HepG2 (cell line): ENCODE measurements at regions not wholly inside any gene's neighbourhood (a gene's known extent, or its start where the extent isn't known, plus 50 kb on each side); places are given as distances from the start of the nearest gene placed in this dataset.

ENCODE experiments used
- BORCS8-MEF2B ChIP-seq: sonication (generic); formaldehyde crosslinking; IDR thresholded peaks from 2 replicates; pipeline ENCODE4 v1.8.0; 2022; ENCODE audit warnings: mild to moderate bottlenecking, missing genetic modification reagents
- CEBPZ ChIP-seq: IDR thresholded peaks from 2 replicates; pipeline ENCODE4 v1.6.1; 2012; ENCODE audit warnings: low read length, improper control_type of control experiment
- GABPB1 ChIP-seq: IDR thresholded peaks from 2 replicates; pipeline ENCODE4 v1.6.1; 2016; ENCODE audit warnings: mild to moderate bottlenecking, missing genetic modification reagents, moderate library complexity, missing compliant biosample characterization
- HNRNPL ChIP-seq: fragments of 200-400 bp; formaldehyde crosslinking; IDR thresholded peaks from 2 replicates; pipeline ENCODE4 v1.6.1; 2017; ENCODE audit warnings: mild to moderate bottlenecking, low read depth, low read length
- KAT7 ChIP-seq: IDR thresholded peaks from 2 replicates; pipeline ENCODE4 v1.6.1; 2018; ENCODE audit warnings: borderline replicate concordance, missing compliant biosample characterization
- YEATS2 ChIP-seq: sonication (generic); formaldehyde crosslinking; IDR thresholded peaks from 2 replicates; pipeline ENCODE4 v1.4.0; 2020; ENCODE audit warnings: missing genetic modification reagents, borderline replicate concordance
- YEATS4 ChIP-seq: sonication (generic); formaldehyde crosslinking; IDR thresholded peaks from 2 replicates; pipeline ENCODE4 v1.4.0; 2020; ENCODE audit warnings: missing genetic modification reagents, borderline replicate concordance
- ZBTB21 ChIP-seq: sonication (generic); formaldehyde crosslinking; IDR thresholded peaks from 2 replicates; pipeline ENCODE4 v1.4.0; 2020; ENCODE audit warnings: missing genetic modification reagents
- ZNF460 ChIP-seq: sonication (generic); formaldehyde crosslinking; IDR thresholded peaks from 2 replicates; pipeline ENCODE4 v1.5.1; 2020; ENCODE audit warnings: missing genetic modification reagents, mild to moderate bottlenecking, borderline replicate concordance
- ZNF749 ChIP-seq: sonication (generic); formaldehyde crosslinking; IDR thresholded peaks from 2 replicates; pipeline ENCODE4 v1.8.0; 2022; ENCODE audit warnings: mild to moderate bottlenecking, missing genetic modification reagents, moderate library complexity, borderline replicate concordance
- ZNF782 ChIP-seq: sonication (generic); formaldehyde crosslinking; IDR thresholded peaks from 2 replicates; pipeline ENCODE4 v1.4.0; 2020; ENCODE audit warnings: missing genetic modification reagents, mild to moderate bottlenecking, borderline replicate concordance
- ZSCAN22 ChIP-seq: sonication (generic); formaldehyde crosslinking; IDR thresholded peaks from 2 replicates; pipeline ENCODE4 v1.4.0; 2020; ENCODE audit warnings: mild to moderate bottlenecking, missing genetic modification reagents
- TF ChIP-seq, protein P1 (sequence below): sonication (generic); formaldehyde crosslinking; IDR thresholded peaks from 2 replicates; pipeline ENCODE4 v1.4.0; 2020; ENCODE audit warnings: missing genetic modification reagents
- TF ChIP-seq, protein P2 (sequence below): sonication (generic); formaldehyde crosslinking; IDR thresholded peaks from 2 replicates; pipeline ENCODE4 v1.8.1; 2023; ENCODE audit warnings: mild to moderate bottlenecking, inconsistent platforms, moderate library complexity, missing genetic modification reagents, borderline replicate concordance
- TF ChIP-seq, protein P3 (sequence below): sonication (generic); formaldehyde crosslinking; IDR thresholded peaks from 2 replicates; pipeline ENCODE4 v1.5.0; 2020; ENCODE audit warnings: missing genetic modification reagents
- TF ChIP-seq, protein P4 (sequence below): IDR thresholded peaks from 2 replicates; pipeline ENCODE4 v1.4.0; 2020; ENCODE audit warnings: mild to moderate bottlenecking, missing genetic modification reagents

DNA sequence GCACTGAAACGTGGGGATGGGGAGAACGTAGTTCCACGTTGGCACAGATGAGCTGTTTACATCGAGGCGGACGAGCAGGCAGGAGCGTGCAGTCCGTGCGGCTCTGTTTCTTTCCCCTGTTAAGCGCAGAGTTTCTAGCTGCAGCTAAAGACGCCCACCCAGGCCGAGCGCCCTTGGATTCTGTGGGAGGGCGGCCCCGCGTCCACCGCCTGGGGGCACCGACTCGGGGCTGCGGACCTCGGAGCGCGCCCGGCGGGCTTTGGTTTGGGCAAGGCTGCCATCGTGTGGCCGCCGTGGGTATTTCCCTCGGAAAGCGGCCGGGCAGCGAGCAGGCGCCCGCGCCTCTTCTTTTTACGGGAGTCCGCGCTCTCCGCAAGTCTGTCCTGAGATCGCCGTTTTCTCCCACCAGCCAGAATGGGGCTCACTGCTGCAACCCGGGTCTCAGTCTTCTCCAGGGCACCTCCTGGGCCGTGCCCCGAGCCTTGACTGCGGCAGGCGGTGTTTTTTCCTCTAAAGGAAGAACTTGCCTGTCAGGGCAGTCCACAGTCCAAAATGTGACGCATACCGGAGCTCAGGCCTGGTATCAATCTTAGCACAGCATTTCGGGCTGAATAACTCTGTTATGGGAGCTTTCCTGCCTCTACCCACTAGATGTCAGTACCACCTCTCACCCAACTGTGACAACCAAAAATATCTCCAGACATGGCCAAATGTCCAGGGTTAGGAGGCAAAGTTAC, 219.9 kb upstream of the IGF1R start (continued):
- no peak for TF ChIP-seq BORCS8-MEF2B (CRISPR knock-in tag)
- TF ChIP-seq, protein P1, sequence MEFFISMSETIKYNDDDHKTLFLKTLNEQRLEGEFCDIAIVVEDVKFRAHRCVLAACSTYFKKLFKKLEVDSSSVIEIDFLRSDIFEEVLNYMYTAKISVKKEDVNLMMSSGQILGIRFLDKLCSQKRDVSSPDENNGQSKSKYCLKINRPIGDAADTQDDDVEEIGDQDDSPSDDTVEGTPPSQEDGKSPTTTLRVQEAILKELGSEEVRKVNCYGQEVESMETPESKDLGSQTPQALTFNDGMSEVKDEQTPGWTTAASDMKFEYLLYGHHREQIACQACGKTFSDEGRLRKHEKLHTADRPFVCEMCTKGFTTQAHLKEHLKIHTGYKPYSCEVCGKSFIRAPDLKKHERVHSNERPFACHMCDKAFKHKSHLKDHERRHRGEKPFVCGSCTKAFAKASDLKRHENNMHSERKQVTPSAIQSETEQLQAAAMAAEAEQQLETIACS (CRISPR knock-in tag) = 0 out of 2 replicates have a peak, but pooled peaks have one; percentile 42
- TF ChIP-seq GABPB1 (CRISPR knock-in tag) = peak; percentile 57; the same call in 1 of the 2 replicates
- TF ChIP-seq ZNF782 (CRISPR knock-in tag) = 0 out of 2 replicates have a peak, but pooled peaks have one; percentile 46
- no peak for TF ChIP-seq CEBPZ
- no peak for TF ChIP-seq YEATS2
- TF ChIP-seq ZNF749 (CRISPR knock-in tag) = no peak
- TF ChIP-seq YEATS4 (CRISPR knock-in tag) = no peak
- TF ChIP-seq ZSCAN22 = no peak
- TF ChIP-seq, protein P2, sequence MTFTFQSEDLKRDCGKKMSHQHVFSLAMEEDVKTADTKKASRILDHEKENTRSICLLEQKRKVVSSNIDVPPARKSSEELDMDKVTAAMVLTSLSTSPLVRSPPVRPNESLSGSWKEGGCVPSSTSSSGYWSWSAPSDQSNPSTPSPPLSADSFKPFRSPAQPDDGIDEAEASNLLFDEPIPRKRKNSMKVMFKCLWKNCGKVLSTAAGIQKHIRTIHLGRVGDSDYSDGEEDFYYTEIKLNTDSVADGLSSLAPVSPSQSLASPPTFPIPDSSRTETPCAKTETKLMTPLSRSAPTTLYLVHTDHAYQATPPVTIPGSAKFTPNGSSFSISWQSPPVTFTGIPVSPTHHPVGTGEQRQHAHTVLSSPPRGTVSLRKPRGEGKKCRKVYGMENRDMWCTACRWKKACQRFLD (CRISPR knock-in tag) = no peak
- TF ChIP-seq, protein P3, sequence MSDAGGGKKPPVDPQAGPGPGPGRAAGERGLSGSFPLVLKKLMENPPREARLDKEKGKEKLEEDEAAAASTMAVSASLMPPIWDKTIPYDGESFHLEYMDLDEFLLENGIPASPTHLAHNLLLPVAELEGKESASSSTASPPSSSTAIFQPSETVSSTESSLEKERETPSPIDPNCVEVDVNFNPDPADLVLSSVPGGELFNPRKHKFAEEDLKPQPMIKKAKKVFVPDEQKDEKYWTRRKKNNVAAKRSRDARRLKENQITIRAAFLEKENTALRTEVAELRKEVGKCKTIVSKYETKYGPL (CRISPR knock-in tag) = no peak
- TF ChIP-seq ZNF460 (CRISPR knock-in tag) = no peak
- TF ChIP-seq HNRNPL = no peak
- TF ChIP-seq ZBTB21 (CRISPR knock-in tag) = peak; percentile 73; the same call in 1 of the 2 replicates
- TF ChIP-seq, protein P4, sequence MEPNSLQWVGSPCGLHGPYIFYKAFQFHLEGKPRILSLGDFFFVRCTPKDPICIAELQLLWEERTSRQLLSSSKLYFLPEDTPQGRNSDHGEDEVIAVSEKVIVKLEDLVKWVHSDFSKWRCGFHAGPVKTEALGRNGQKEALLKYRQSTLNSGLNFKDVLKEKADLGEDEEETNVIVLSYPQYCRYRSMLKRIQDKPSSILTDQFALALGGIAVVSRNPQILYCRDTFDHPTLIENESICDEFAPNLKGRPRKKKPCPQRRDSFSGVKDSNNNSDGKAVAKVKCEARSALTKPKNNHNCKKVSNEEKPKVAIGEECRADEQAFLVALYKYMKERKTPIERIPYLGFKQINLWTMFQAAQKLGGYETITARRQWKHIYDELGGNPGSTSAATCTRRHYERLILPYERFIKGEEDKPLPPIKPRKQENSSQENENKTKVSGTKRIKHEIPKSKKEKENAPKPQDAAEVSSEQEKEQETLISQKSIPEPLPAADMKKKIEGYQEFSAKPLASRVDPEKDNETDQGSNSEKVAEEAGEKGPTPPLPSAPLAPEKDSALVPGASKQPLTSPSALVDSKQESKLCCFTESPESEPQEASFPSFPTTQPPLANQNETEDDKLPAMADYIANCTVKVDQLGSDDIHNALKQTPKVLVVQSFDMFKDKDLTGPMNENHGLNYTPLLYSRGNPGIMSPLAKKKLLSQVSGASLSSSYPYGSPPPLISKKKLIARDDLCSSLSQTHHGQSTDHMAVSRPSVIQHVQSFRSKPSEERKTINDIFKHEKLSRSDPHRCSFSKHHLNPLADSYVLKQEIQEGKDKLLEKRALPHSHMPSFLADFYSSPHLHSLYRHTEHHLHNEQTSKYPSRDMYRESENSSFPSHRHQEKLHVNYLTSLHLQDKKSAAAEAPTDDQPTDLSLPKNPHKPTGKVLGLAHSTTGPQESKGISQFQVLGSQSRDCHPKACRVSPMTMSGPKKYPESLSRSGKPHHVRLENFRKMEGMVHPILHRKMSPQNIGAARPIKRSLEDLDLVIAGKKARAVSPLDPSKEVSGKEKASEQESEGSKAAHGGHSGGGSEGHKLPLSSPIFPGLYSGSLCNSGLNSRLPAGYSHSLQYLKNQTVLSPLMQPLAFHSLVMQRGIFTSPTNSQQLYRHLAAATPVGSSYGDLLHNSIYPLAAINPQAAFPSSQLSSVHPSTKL (CRISPR knock-in tag) = no peak
- TF ChIP-seq KAT7 (CRISPR knock-in tag) = no peak
